ENCODE measurements at regions not wholly inside any gene's neighbourhood (a gene's known extent, or its start where the extent isn't known, plus 50 kb on each side); places are given as distances from the start of the nearest gene placed in this dataset.
A peak's percentile ranks its signal among the peaks of the same experiment; 100 is the strongest.

DNA sequence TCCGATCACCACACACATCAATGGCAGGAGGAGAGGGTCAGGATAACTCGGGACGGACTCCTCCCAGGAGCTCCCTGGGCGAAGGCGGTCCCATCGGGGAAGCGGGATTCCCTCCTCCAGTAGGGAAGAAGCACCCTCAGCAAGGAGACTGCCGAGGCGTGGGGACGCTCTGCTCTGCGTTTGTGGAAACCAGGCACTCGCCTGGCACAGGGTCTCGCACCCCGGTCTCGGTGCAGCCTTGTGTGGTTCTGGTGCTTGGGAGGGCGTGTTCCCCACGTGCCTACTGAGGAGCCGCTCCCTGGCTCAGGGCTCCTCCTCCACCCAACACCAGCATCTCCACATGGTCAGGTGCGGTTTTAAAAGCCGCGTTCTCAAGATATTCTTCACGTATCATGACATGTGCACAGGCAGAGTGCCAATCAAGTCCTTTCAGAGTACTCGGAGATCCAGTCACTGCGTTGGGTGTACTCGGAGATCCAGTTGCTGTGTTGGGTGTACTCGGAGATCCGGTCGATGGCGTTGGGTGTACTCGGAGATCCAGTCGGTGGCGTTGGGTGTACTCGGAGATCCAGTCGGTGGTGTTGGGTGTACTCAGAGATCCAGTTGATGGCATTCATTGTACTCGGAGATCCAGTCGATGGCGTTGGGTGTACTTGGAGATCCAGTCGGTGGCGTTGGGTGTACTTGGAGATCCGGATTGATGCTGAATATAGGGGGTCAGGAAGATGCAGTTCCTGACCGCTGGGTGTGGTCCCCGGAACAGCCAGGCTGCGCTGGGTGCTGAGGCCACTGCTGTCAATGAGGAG, 117.5 kb downstream of the RTP5 start:
- TF ChIP-seq CTCF (IDR thresholded peaks at IDR 0.05 in 8 of 11, conservative IDR thresholded peaks at IDR 0.05 in 3 of 11): no peak
- TF ChIP-seq POLR2AphosphoS5 (IDR thresholded peaks at IDR 0.05): peak in 1 of 3 donors; percentile 26
- no peak for TF ChIP-seq POLR2A (IDR thresholded peaks at IDR 0.05)
